ENCODE measurements at regions not wholly inside any gene's neighbourhood (a gene's known extent, or its start where the extent isn't known, plus 50 kb on each side); places are given as distances from the start of the nearest gene placed in this dataset.

DNA sequence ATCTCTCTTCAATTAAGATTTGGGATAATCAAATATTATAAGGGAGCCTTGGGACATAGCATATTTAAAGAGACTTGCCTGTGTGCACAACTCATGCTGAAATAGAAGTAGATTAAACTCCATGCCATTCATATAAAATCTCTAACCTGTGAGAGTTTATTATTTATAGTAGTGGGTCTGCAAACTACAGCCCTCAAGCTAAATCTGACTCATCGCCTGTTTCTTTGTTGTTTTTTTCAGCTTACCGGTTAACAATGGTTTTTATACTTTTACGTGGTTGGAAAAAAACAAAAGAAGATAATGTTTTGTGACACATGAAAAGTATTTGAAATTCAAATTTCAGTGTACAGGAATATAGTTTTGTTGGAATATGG, 61.9 kb upstream of the GHR start:
- no peak for DNase-seq

DNA sequence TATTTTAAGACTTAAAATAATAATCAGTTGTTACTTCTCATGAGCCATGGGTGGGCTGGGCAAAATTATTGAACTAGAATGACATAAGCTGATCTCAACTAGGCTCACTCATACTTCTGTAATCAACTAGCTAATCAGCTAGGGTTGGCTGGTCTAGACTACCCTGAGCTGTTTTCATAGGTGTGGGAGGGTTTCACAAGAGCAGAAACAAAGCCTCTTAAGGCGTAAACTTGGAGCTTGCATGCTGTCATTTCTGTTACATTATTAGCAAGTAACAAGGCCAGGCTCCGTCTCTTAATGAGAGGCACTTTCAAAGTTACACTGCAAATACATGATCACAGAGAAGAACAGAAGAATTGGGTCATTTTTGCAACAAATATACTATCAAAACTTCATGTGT, 57.2 kb upstream of the GHR start:
- no peak for DNase-seq

All from NCI-H1417 (cell line).